ENCODE measurements at regions not wholly inside any gene's neighbourhood (a gene's known extent, or its start where the extent isn't known, plus 50 kb on each side); places are given as distances from the start of the nearest gene placed in this dataset.

DNA sequence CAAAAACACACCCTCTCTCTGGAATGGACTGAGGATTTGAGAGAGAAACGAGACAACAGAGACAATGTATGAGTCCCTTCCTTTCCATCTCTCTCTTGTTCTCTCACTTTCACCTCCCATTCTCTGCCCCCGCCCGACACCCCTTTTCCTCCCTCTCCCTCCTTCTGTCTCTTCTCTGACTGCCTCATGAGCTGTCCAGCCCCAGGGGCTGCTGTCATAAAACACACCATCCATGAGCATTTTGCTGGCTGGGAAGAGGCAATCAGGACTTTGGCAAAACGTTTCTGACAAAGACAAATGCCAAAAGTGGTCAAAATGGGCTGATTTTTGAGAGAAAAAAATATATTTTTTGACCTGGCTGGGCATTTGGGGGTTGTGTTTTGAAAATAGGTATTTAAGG, 377.2 kb downstream of the EN1 start:
- Histone ChIP-seq H3K27me3 (no peaks in the 10 kb centered on the region), H3K9me3 (no peaks in the 10 kb centered on the region), H3K4me3 (replicated peaks in 1 of 3) (no peak overlapping the region), H3K27ac (no peak overlapping the region), H3K4me1 (no peaks in the 10 kb centered on the region), H3K36me3 (no peaks in the 10 kb centered on the region)
- 57 to 65% methylated on average over 4 of the region's 4 CpGs for WGBS, 2 donors
- DNase-seq = no peak
- intact Hi-C loops (cut with DNase I) = no loop called here
- TF ChIP-seq POLR2A (IDR thresholded peaks at IDR 0.05) = no peak
- TF ChIP-seq, protein P1, sequence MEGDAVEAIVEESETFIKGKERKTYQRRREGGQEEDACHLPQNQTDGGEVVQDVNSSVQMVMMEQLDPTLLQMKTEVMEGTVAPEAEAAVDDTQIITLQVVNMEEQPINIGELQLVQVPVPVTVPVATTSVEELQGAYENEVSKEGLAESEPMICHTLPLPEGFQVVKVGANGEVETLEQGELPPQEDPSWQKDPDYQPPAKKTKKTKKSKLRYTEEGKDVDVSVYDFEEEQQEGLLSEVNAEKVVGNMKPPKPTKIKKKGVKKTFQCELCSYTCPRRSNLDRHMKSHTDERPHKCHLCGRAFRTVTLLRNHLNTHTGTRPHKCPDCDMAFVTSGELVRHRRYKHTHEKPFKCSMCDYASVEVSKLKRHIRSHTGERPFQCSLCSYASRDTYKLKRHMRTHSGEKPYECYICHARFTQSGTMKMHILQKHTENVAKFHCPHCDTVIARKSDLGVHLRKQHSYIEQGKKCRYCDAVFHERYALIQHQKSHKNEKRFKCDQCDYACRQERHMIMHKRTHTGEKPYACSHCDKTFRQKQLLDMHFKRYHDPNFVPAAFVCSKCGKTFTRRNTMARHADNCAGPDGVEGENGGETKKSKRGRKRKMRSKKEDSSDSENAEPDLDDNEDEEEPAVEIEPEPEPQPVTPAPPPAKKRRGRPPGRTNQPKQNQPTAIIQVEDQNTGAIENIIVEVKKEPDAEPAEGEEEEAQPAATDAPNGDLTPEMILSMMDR (IDR thresholded peaks at IDR 0.05) = no peak

DNA sequence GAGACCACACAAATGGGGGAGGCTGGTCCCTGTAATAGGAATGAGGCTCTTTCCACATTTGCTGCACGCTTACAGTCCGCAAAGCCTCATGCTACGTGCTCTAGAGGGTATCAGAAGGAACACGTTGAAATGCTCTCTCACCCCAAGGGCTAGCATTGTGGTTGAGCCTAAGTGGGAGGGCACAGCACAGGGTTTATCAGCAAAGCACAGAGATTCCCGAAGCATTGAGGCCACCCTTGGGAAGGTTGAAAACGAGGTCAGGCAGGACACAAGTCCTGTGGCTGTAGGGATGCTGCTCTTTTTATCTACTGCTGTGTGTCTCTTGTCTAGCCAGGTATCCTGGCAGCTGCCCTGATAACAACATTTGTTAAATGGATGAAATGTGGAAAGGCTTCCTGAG, 378.3 kb downstream of the EN1 start:
- intact Hi-C loops (cut with DNase I) = no loop called here
- H3K4me1 ChIP-seq = no peaks in the 10 kb centered on the region

DNA sequence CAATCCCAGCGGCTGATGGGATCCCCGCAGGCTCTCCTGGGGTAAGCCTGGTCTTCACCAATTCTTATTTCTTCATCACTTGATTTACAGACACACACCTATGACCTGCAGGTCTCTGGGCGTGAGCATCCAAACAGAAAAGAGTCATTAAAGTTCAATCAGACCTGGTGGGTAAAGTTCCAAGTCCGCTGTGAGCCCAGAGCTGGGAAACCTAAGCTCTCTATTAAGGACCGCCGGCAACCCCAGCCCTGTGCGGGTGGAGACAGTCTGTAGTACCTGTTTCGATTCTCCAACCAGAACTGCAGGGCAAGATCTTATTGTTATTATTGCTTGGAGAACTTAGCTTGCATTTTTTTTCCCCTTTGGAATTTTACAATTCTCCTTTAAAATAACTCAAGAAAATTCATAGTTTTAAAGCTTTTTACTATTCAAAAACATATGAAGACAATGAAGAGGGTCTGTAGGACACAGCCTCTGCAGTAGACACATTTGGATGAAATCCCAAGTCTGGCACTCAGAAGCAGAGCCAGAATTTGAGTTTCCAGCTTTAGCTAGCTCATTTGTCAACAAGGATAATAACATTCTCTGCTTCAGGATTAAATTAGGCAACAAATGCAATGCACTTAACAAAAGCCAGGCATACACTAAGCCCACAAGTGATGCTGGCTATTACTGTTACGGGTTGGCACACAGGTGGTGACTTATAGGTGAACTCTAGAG, 376.4 kb downstream of the INSIG2 start:
- WGBS, 2 donors = 61 to 67% methylated on average over 9 of the region's 9 CpGs
- intact Hi-C loops (cut with DNase I) = no loop called here

More for the DNA sequence above, 378.3 kb downstream of the EN1 start:
- H3K36me3 ChIP-seq = no peaks in the 10 kb centered on the region
- no peak overlapping the region for H3K27ac ChIP-seq
- H3K27me3 ChIP-seq = no peaks in the 10 kb centered on the region
- no peak overlapping the region for H3K4me3 ChIP-seq (replicated peaks in 1 of 3)
- TF ChIP-seq POLR2A (IDR thresholded peaks at IDR 0.05) = no peak
- TF ChIP-seq, protein P1 (IDR thresholded peaks at IDR 0.05) = no peak
- H3K9me3 ChIP-seq = no peaks in the 10 kb centered on the region
- 30 to 55% methylated on average over 6 of the region's 6 CpGs for WGBS, 2 donors
- DNase-seq = no peak

DNA sequence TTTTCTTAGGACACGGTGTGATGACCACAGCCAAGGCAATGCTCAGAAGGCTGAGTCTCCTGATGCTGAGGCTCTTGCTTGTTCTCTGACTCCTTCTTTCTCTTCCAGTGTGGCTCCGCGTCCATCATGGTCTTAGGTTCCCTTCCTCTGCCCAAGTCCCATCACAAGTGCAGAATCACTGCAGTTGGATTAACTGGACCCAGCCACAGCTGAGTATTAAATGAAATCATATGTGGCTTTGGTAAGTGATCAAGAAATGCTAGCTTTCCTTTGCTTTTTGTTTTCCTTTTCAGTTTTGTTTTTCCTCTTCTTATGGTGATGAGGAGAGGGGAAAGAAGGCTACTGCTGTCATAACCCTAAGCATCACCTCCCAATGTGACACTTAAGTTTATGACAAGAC, 375.8 kb downstream of the INSIG2 start:
- Histone ChIP-seq H3K9me3 (no peaks in the 10 kb centered on the region), H3K4me1 (no peaks in the 10 kb centered on the region), H3K27ac (no peak overlapping the region), H3K4me3 (replicated peaks in 1 of 3) (no peak overlapping the region), H3K36me3 (no peaks in the 10 kb centered on the region), H3K27me3 (no peaks in the 10 kb centered on the region)
- no peak for DNase-seq
- intact Hi-C loops (cut with DNase I) = no loop called here
- WGBS, 2 donors = 77 to 83% methylated on average over 3 of the region's 3 CpGs
- TF ChIP-seq, protein P1 (IDR thresholded peaks at IDR 0.05) = no peak
- TF ChIP-seq POLR2A (IDR thresholded peaks at IDR 0.05) = no peak

More for the DNA sequence above, 376.4 kb downstream of the INSIG2 start:
- TF ChIP-seq, protein P1 (IDR thresholded peaks at IDR 0.05) = no peak
- no peak for TF ChIP-seq POLR2A (IDR thresholded peaks at IDR 0.05)
- H3K27me3 ChIP-seq = no peaks in the 10 kb centered on the region
- no peaks in the 10 kb centered on the region for H3K4me1 ChIP-seq
- no peak for DNase-seq
- no peak overlapping the region for H3K27ac ChIP-seq
- no peak overlapping the region for H3K4me3 ChIP-seq (replicated peaks in 1 of 3)
- H3K36me3 ChIP-seq = no peaks in the 10 kb centered on the region
- no peaks in the 10 kb centered on the region for H3K9me3 ChIP-seq

DNA sequence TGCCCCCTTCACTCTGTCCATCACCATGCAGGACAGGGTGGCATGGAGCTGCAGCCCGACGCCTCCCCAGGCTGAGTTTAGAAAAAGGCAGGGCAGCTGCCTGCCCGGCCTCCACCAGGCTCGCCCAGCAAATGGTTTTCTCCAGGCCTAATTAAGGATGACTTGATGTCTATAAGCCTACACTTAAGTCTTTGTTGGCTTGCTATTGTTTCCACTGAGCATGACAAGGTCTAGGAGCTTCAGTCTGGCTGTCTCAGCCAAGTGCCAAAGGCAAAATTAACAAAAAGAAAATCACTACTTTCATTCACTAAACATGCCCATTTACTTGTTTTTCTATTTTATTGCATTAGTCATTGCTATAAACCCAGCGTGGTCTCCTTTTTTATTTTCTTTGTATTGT, 372.2 kb downstream of the INSIG2 start:
- Histone ChIP-seq H3K27ac (no peak overlapping the region), H3K4me1 (no peaks in the 10 kb centered on the region), H3K36me3 (no peaks in the 10 kb centered on the region), H3K9me3 (no peaks in the 10 kb centered on the region), H3K27me3 (no peaks in the 10 kb centered on the region), H3K4me3 (replicated peaks in 1 of 3) (no peak overlapping the region)
- DNase-seq = no peak
- intact Hi-C loops (cut with DNase I) = no loop called here
- TF ChIP-seq, protein P1 (IDR thresholded peaks at IDR 0.05) = no peak
- TF ChIP-seq POLR2A (IDR thresholded peaks at IDR 0.05) = no peak
- 84 to 88% methylated on average over 5 of the region's 5 CpGs for WGBS, 2 donors

All from thyroid gland (tissue), 4 donors.